Activated T-helper 1 cell treated with anti-CD3 and anti-CD28 coated beads, Interleukin-12 subunit alpha, Interleukin-12 subunit beta, Interleukin-2, Interleukin-4 antibody, amounts not matched to agents 30 ng/mL and 10 ng/mL and 1 ng/mL, durations not matched to agents 14 hours and 24 hours and 36 hours (primary cell): ENCODE measurements at regions not wholly inside any gene's neighbourhood (a gene's known extent, or its start where the extent isn't known, plus 50 kb on each side); places are given as distances from the start of the nearest gene placed in this dataset.

Experiments
- DNase-seq: peaks from one replicate; pipeline ENCODE4 v3.0.0; 2021; ENCODE audit warnings: low spot score
- H3K27ac Mint-ChIP-seq: one replicate; pipeline ENCODE4 v1.8.0; 2021; ENCODE audit warnings: mild to moderate bottlenecking, mixed read lengths
- H3K27me3 Mint-ChIP-seq: one replicate; pipeline ENCODE4 v1.8.0; 2022; ENCODE audit warnings: mild to moderate bottlenecking, moderate library complexity, mixed read lengths; ENCODE audit not compliant: insufficient read depth
- H3K36me3 Mint-ChIP-seq: one replicate; pipeline ENCODE4 v1.8.0; 2021; ENCODE audit warnings: low read depth, mixed read lengths
- H3K4me1 Mint-ChIP-seq: one replicate; pipeline ENCODE4 v1.8.0; 2021; ENCODE audit warnings: low read depth, mixed read lengths
- H3K4me3 Mint-ChIP-seq: one replicate; pipeline ENCODE4 v1.8.0; 2021; ENCODE audit warnings: mild to moderate bottlenecking, moderate library complexity, mixed read lengths
- H3K9me3 Mint-ChIP-seq: one replicate; pipeline ENCODE4 v1.8.0; 2021; ENCODE audit warnings: mixed read lengths
- intact Hi-C: fragments of 100-400 bp; cut with micrococcal nuclease; formaldehyde crosslinking; loops from one replicate; pipeline ENCODE4 v1.15.1; 2024

GRCh38 chr11:37502202-37502601, 904.2 kb upstream of the RAG2 start:
- Mint-ChIP-seq H3K27me3 (no peaks in the 10 kb centered on the region), H3K36me3 (no peaks in the 10 kb centered on the region), H3K9me3 (no peaks in the 10 kb centered on the region)

GRCh38 chr11:37500425-37500824, 902.4 kb upstream of the RAG2 start:
- no peak for DNase-seq
- Mint-ChIP-seq H3K27ac (no peak overlapping the region), H3K9me3 (no peaks in the 10 kb centered on the region), H3K36me3 (no peaks in the 10 kb centered on the region), H3K4me3 (no peak overlapping the region), H3K27me3 (no peaks in the 10 kb centered on the region), H3K4me1 (peaks cover 6% of the 10 kb centered on the region)
- intact Hi-C loops: no loop called here

More at GRCh38 chr11:37502202-37502601, 904.2 kb upstream of the RAG2 start:
- no peak overlapping the region for H3K4me3 Mint-ChIP-seq
- intact Hi-C loops: no loop called here
- peaks cover 6% of the 10 kb centered on the region for H3K4me1 Mint-ChIP-seq
- DNase-seq: no peak
- no peak overlapping the region for H3K27ac Mint-ChIP-seq

GRCh38 chr11:37497326-37497725, 899.3 kb upstream of the RAG2 start:
- H3K9me3 Mint-ChIP-seq: peaks cover 3% of the 10 kb centered on the region
- peaks cover 2% of the 10 kb centered on the region for H3K4me1 Mint-ChIP-seq
- intact Hi-C loops: no loop called here
- H3K27ac Mint-ChIP-seq: no peak overlapping the region
- H3K4me3 Mint-ChIP-seq: no peak overlapping the region
- no peak for DNase-seq
- H3K27me3 Mint-ChIP-seq: no peaks in the 10 kb centered on the region
- no peaks in the 10 kb centered on the region for H3K36me3 Mint-ChIP-seq

GRCh38 chr11:37496201-37496600, 898.2 kb upstream of the RAG2 start:
- no peaks in the 10 kb centered on the region for H3K27me3 Mint-ChIP-seq
- intact Hi-C loops: no loop called here

GRCh38 chr11:37484298-37484697, 886.3 kb upstream of the RAG2 start:
- intact Hi-C loops: no loop called here
- H3K4me1 Mint-ChIP-seq: no peaks in the 10 kb centered on the region
- H3K9me3 Mint-ChIP-seq: no peaks in the 10 kb centered on the region
- no peak overlapping the region for H3K4me3 Mint-ChIP-seq
- no peaks in the 10 kb centered on the region for H3K36me3 Mint-ChIP-seq
- H3K27ac Mint-ChIP-seq: no peak overlapping the region
- no peak for DNase-seq
- H3K27me3 Mint-ChIP-seq: no peaks in the 10 kb centered on the region

More at GRCh38 chr11:37496201-37496600, 898.2 kb upstream of the RAG2 start:
- peaks cover 3% of the 10 kb centered on the region for H3K9me3 Mint-ChIP-seq
- DNase-seq: no peak
- no peak overlapping the region for H3K4me3 Mint-ChIP-seq
- no peaks in the 10 kb centered on the region for H3K36me3 Mint-ChIP-seq
- no peak overlapping the region for H3K27ac Mint-ChIP-seq
- H3K4me1 Mint-ChIP-seq: no peaks in the 10 kb centered on the region

GRCh38 chr11:37483761-37484160, 885.7 kb upstream of the RAG2 start:
- no peak for DNase-seq
- no peak overlapping the region for H3K27ac Mint-ChIP-seq
- no peaks in the 10 kb centered on the region for H3K4me1 Mint-ChIP-seq
- intact Hi-C loops: no loop called here
- no peaks in the 10 kb centered on the region for H3K9me3 Mint-ChIP-seq
- no peaks in the 10 kb centered on the region for H3K36me3 Mint-ChIP-seq
- H3K4me3 Mint-ChIP-seq: no peak overlapping the region
- H3K27me3 Mint-ChIP-seq: no peaks in the 10 kb centered on the region

GRCh38 chr11:37474889-37475288, 876.9 kb upstream of the RAG2 start:
- H3K9me3 Mint-ChIP-seq: peaks cover 5% of the 10 kb centered on the region
- H3K27me3 Mint-ChIP-seq: no peaks in the 10 kb centered on the region
- no peaks in the 10 kb centered on the region for H3K4me1 Mint-ChIP-seq
- intact Hi-C loops: no loop called here
- H3K36me3 Mint-ChIP-seq: no peaks in the 10 kb centered on the region
- no peak for DNase-seq
- no peak overlapping the region for H3K27ac Mint-ChIP-seq
- H3K4me3 Mint-ChIP-seq: no peak overlapping the region

- Mint-ChIP-seq H3K27me3 (no peaks in the 10 kb centered on the region), H3K27ac (no peak overlapping the region), H3K4me3 (no peak overlapping the region), H3K4me1 (no peaks in the 10 kb centered on the region), H3K36me3 (no peaks in the 10 kb centered on the region), H3K9me3 (peaks cover 13% of the 10 kb centered on the region)
- no peak for DNase-seq
- intact Hi-C loops: no loop called here
Measured at GRCh38 chr11:37468344-37468743, 870.3 kb upstream of the RAG2 start.

- Mint-ChIP-seq H3K36me3 (no peaks in the 10 kb centered on the region), H3K27ac (no peak overlapping the region), H3K27me3 (no peaks in the 10 kb centered on the region), H3K4me3 (no peak overlapping the region), H3K4me1 (no peaks in the 10 kb centered on the region), H3K9me3 (peaks cover 11% of the 10 kb centered on the region)
- intact Hi-C loops: no loop called here
- DNase-seq: no peak
Measured at GRCh38 chr11:37465221-37465620, 867.2 kb upstream of the RAG2 start.

- H3K27ac Mint-ChIP-seq: no peak overlapping the region
- intact Hi-C loops: no loop called here
- no peak for DNase-seq
- peaks cover 10% of the 10 kb centered on the region for H3K9me3 Mint-ChIP-seq
- H3K36me3 Mint-ChIP-seq: no peaks in the 10 kb centered on the region
- H3K4me1 Mint-ChIP-seq: no peaks in the 10 kb centered on the region
- H3K4me3 Mint-ChIP-seq: no peak overlapping the region
- no peaks in the 10 kb centered on the region for H3K27me3 Mint-ChIP-seq
Measured at GRCh38 chr11:37459456-37459855, 861.4 kb upstream of the RAG2 start.

- Mint-ChIP-seq H3K9me3 (peaks cover 10% of the 10 kb centered on the region), H3K4me3 (no peak overlapping the region), H3K36me3 (no peaks in the 10 kb centered on the region), H3K27ac (no peak overlapping the region), H3K27me3 (no peaks in the 10 kb centered on the region), H3K4me1 (no peaks in the 10 kb centered on the region)
- intact Hi-C loops: no loop called here
- no peak for DNase-seq
Measured at GRCh38 chr11:37456746-37457145, 858.7 kb upstream of the RAG2 start.

- Mint-ChIP-seq H3K27ac (no peak overlapping the region), H3K27me3 (no peaks in the 10 kb centered on the region), H3K4me1 (no peaks in the 10 kb centered on the region), H3K36me3 (no peaks in the 10 kb centered on the region), H3K9me3 (peaks cover 4% of the 10 kb centered on the region), H3K4me3 (no peak overlapping the region)
- DNase-seq: no peak
- intact Hi-C loops: no loop called here
Measured at GRCh38 chr11:37451903-37452302, 853.9 kb upstream of the RAG2 start.

GRCh38 chr11:37450613-37451012, 852.6 kb upstream of the RAG2 start:
- no peak overlapping the region for H3K4me3 Mint-ChIP-seq

GRCh38 chr11:37449146-37449545, 851.1 kb upstream of the RAG2 start:
- no peak for DNase-seq
- Mint-ChIP-seq H3K27me3 (no peaks in the 10 kb centered on the region), H3K27ac (no peak overlapping the region), H3K36me3 (no peaks in the 10 kb centered on the region), H3K4me3 (no peak overlapping the region), H3K4me1 (no peaks in the 10 kb centered on the region), H3K9me3 (peaks cover 3% of the 10 kb centered on the region)
- intact Hi-C loops: no loop called here

More at GRCh38 chr11:37450613-37451012, 852.6 kb upstream of the RAG2 start:
- no peak for DNase-seq
- intact Hi-C loops: no loop called here
- Mint-ChIP-seq H3K27me3 (no peaks in the 10 kb centered on the region), H3K9me3 (peaks cover 3% of the 10 kb centered on the region), H3K4me1 (no peaks in the 10 kb centered on the region), H3K27ac (no peak overlapping the region), H3K36me3 (no peaks in the 10 kb centered on the region)
